GM18507 (cell line): ENCODE measurements at regions not wholly inside any gene's neighbourhood (a gene's known extent, or its start where the extent isn't known, plus 50 kb on each side); places are given as distances from the start of the nearest gene placed in this dataset.

Experiments used
- DNase-seq: peaks from one replicate; pipeline ENCODE4 v3.0.0; 2011; ENCODE audit warnings: low read depth; ENCODE audit not compliant: insufficient read length; ENCODE audit errors: extremely low spot score
- FAIRE-seq: peaks from 2 replicates; lab custom pipeline; 2011; peaks lifted over from hg19 to GRCh38; lab: Jason Lieb, UNC

DNA sequence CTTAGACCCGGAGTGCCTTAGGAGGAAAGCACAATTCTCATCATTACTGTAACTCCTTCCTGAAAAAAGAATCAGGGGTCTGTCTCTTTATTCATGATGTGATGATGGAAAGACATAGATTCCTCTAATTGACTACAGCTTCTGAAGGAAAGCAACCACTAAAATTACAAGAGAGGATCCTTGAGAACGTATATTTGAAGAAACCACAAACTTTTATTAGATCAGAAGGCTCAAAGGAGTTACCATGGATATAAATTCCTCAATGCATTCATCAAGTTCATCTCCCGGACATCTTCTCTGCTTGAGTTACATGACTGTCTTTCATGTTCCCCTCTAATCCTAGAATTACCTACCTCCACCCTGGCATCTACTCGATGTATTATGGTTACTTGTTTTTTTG is 104.1 kb upstream of the PAPPA start:
- DNase-seq (no peak), FAIRE-seq (no peak)

DNA sequence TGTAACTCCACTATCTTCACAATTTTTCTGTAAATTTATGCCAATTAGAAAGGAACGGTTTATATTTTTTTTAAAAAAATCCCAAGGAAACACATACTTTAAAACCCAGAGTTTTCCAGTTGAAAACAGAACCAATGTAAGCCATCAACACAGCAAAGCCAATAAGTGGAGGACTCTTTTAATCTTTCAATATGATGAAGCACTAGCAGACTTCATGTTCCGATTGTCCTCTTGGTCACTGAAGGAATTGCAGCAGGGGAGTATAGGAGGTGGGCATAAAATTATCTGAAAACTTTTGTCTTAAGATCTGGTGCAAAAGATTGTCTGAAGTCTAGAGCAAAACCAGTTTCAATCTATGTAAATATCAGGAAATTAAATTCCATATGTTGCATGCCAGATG is 102.1 kb upstream of the PAPPA start:
- no peak for DNase-seq
- FAIRE-seq: no peak

DNA sequence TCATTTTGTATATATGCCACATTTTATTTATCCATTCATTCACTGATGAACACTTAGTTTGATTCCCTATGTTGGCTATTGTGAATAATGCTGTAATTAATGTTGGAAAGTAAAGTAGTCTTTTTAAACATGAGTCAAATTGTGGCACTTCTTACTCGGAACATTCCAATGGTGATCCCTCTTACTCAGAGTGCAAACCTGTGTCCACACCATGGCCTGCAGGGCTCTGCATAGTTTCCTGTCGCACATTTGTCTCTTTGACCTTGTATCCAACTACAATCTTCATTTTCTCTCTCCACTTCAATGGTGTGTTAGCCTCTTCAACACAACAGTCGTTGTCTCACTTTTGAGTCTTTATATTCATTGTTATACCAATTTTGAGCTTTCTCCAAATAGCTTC is 98.1 kb upstream of the PAPPA start:
- FAIRE-seq (no peak), DNase-seq (no peak)

DNA sequence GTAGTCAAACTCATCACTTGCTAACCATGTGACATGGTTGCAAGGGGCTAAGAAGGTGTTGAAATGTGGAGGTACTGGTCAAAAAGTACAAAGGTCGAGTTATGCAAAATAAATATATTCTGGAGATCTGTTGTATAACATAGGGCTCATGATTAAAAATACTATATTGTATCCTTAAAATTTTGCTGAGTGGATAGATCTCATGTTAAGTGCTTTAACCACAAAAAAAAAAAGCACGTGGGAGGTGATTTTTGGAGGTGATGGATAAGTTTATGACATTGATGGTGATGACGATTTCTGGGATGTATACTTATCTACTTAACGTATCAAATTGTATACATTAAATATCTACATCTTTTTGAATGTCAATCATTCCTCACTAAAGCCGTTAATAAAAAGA is 96.2 kb upstream of the PAPPA start:
- FAIRE-seq (no peak), DNase-seq (no peak)

DNA sequence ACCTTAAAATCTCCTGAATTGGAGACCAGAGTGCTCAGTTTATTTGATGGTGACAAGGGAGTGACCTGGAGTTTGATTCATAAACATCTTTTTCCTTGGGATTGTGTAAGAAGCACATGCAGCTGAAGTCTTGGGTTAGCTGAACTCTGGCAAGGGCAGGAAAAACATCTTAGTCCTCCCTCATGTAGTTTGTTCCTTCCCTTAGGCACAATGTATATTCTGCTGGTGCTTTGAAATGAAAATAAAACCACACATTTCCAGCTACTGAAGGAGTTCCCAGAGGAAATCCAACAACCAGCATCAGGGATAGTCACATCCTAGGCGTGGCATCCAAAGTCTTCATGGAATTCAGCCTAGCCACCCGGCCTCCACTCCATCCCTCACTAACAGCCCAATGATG is 95.2 kb upstream of the PAPPA start:
- no peak for FAIRE-seq
- DNase-seq: no peak

DNA sequence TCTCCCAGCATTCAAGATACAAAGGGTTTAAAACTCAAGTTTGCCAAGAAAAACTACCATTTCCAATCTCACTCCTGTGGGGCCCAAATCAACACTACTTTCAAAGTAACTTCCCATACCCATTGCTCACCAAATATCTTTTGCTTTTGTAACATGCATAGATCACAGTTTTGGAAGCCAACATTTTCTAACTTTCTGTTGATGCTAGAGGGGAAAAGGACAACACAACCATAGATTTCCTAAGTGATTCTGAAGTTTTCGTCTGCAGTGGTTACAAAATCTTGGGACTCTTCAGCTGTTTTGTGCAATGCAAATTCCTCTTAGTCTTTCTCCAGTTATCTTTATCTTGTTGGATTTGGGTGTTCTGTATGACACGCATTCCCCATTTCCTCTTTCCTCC is 94.1 kb upstream of the PAPPA start:
- no peak for DNase-seq
- no peak for FAIRE-seq

DNA sequence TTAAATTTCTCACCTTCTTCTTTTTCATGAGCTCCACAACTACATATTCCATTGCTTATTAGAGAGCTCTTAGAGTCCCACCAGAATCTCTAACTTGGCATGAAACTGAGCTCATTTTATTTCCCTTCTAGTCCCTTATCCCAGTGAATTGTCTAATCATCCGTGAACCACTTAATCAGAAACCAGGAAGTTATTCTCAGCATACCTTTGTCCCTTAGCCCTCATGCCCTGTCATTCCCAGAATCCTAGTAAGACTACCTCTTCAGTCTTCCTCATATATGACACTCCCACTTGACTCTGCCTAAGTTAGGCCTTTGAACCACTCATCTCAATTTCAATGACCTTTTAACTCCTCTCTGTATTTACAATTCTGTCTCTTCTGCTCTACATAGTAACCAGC is 93.0 kb upstream of the PAPPA start:
- FAIRE-seq: no peak
- no peak for DNase-seq

DNA sequence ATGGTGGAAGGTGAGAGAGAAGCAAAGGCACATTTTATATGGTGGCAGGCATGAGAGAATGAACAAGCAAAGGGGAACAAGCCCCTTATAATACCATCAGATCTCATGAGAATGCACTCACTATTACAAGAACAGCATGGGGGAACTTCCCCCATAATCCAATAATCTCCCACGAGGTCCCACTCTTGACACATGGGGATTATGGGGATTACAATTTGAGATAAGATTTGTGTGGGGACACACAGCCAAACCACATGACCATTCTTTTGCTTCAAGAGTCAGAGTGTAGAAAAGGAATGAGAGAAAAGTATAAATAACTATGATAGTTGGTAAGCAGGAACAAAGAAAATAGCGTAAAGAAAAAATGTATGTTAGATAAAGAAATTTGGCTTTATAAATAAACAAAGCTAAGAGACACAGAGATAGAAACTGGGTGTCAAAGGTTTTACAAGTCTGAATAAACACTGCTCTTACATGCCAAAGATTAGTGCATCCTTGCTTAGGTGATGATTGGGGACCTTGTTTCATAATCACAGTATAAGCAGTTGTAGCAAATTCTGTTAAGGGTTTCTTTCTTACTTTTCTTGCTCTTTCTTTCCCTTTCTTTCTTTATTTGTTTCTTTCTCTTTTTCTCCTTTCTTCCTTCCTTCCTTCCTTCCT is 91.9 kb upstream of the PAPPA start:
- DNase-seq: no peak
- FAIRE-seq: no peak

DNA sequence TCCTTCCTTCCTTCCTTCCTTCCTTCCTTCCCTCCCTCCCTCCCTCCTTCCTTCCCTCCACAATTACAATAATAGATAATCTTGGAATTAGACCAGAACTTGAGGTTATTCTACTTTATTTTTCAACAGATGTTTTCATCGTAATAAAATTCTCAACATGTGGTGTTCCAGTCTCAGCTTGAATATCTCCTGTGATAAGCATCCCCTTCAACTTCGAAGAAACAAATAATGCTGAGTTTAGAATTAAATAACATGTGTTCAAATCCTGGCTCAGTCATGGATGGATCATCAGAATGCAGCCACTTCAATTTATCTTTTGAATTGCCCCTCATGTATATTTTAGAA is 91.4 kb upstream of the PAPPA start:
- no peak for FAIRE-seq
- no peak for DNase-seq

DNA sequence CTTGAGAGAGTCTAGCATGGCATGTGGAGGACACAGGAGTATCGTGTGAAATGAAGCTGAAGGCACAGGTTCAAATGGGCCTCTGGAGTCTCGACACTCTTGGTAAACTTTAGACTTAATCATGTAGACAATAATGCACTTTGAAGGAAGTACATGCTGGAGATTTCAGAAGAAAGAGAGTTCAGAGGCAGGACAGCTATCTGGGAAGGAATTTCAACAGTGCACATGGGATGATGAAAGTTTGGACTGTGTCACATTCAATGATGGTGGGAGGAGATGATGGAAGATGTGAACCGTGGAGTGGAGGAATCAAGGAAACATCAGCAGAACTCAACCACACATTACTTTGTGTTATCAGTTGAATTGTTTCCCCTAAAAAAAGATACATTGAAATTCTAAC is 88.6 kb upstream of the PAPPA start:
- FAIRE-seq (no peak), DNase-seq (no peak)

DNA sequence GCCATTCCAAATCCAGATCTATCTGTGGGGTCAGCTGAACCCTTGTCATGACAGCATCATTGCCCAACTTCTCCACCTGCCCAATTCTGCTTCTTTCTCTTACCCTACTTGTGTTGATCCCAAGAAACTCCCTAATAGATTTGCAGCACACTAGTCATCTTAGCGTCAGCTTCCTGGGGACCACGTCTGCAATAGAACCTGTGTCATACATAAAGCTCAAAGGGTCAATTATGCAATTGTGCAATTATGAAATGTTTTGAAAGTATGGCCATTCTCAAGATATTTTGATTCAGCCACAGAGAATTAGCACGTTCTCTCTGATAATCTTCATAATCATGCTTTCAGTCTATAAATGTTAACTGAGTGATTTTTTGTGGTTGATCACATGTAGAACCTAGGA is 87.4 kb upstream of the PAPPA start:
- DNase-seq (no peak), FAIRE-seq (no peak)

DNA sequence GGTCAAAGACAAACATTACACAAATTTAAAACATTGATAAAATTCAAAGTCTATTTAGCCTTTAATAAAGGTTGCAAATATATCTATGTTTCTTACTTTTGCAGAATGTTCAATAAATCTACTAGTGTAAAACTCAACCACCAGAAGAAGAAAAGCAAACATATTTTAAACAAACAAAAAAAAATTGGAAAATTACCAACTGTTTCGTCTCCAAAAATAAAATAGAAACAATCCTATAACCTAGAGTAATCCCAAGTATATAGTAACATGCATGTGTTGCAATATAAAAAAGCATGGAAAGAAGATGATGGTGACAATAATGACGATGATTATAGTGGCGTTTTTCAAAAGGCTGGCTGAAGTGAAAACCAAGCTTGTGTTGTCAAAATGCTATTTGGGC is 86.0 kb upstream of the PAPPA start:
- FAIRE-seq (no peak), DNase-seq (no peak)

DNA sequence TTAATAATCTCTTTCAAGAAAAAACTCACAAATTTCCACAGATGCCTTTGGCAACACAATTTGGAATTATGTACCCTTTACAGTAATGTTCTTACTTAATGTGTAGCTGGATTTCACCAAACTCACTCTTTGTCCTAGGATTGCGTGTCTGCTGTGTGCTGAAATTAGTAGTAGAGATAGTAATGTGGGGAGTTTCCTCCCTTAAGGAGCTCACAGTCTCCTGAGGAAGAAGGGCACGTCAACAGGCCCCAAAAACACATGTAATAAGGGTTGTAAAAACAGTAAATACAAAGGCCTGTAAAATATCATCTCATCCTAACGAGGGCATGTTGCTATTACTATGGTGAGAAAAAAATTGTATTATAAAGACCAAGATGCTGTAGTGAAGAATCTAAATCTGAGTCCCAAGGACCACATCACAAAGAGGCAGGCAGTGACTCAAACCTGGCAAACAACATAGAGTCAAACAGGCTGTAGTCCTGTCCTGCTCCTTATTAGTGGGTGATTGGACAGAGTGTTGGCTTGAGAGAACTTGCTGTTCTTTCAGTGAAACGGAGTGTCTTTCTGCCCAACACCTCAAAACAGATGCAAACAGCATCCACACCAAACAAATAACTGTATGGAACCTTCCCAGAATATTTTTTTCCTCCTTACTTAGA is 83.2 kb upstream of the PAPPA start:
- DNase-seq (no peak), FAIRE-seq (no peak)

DNA sequence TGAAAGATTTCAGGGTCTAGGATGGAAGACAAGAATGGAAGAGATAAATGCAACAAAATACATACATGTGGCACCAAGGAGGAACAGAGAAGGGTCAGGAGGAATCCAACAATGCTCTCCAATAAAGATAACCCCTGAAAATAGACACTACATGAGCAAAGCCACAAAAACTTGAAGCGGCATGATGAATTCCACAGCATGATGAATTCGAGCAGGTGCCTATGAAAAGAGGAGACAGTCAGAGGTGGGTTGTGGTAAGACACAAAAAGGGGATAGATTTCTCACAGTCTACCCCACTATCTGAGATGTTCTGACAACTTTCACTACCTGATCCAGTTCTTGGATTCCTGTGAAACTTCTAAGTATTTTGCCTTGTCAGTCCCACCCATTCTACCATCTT is 81.5 kb upstream of the PAPPA start:
- DNase-seq: no peak
- no peak for FAIRE-seq

DNA sequence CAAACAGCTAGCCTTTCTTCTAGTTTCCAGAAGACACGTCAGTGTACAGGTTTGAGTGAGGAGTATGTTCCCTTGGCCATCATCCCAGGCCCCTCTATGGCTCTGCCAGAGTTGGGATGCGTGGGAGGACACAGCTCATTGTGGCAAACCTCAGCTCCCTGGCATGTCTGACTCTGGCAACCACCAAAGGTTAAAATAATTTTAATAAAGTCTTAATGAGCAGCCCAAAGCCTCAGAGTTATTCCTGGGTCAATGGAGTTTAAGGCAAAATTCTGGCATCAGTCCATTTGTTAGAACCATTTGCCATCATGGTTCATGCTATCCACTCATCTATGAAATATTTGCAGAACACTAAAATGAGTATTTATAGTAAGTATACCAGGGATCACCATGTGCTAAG is 79.8 kb upstream of the PAPPA start:
- DNase-seq (no peak), FAIRE-seq (no peak)

DNA sequence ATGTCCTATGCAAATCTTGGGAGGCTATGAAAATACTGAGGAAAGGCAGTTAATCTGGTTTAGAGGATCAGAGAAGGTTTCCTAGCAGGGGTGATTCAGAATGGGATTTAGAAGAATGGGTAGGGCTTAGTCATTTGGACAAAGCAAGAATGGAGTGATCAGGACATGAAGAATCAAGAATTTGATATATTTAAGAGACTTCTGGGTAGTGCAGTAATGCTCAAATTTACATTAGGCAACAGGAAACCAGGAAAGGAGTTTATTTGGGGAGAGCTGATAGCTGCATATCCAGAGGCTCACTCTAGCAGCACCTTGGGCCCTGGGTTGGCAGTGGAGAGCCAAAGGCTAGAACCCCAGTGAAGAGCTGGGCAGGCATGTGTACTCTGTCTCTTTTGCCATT is 78.9 kb upstream of the PAPPA start:
- DNase-seq: no peak
- FAIRE-seq: no peak

DNA sequence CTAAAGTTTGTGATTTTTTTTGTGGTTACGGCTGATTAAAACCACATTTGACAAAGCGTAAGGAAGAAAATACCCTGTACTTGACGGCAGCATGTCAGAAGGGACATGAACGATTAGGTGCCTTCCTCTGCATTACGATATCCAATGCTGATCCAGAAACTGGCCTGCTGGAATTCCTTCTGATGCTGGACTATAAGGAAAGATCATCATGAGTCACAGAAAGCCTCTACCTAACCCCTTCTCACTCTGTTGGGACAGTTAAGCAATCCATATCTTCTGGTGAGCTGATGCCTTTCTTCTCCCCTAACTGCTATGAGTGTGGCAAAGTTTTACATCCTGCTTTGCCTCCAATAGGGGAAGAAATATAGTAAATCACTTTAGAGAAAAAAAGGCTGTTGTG is 78.4 kb upstream of the PAPPA start:
- FAIRE-seq: no peak
- DNase-seq: no peak

DNA sequence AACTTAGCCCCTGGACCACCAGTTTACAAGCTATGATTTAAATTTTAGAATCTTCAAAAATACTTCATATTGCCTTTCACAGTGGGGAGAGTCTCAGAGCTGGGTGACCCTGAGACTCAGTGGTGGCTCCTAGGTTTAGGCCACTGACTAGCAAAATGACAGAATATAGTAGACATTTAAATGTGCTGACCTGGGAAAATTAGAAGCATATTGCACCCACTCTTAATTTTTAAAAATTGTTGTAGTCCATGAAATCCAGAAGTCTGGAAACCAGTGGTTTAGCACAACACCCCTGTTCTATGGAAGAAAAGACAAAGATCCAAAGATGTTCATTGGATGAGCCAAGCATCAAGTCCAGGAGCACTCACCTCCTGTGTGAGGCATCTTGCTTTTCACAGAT is 75.0 kb upstream of the PAPPA start:
- no peak for FAIRE-seq
- no peak for DNase-seq

DNA sequence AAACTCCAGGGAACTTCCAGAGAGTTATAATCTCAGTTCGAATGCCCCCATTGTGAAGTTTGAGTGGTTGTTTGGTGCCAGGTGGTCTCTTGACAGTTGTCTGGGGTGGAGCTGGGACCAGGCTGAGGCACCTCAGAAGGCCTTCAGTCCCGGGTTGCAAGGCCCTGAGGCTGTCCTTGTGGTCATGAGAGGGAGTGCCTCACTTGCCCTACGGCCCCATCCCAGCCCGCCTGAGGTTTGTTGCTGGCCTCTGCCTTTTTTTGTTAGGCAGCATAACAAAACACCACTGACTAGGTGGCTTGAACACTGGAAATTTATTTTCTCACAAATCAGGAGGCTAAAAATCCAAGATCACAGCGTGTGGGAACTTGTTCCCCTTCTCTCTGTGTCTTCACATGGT is 73.0 kb upstream of the PAPPA start:
- no peak for FAIRE-seq
- DNase-seq: no peak

DNA sequence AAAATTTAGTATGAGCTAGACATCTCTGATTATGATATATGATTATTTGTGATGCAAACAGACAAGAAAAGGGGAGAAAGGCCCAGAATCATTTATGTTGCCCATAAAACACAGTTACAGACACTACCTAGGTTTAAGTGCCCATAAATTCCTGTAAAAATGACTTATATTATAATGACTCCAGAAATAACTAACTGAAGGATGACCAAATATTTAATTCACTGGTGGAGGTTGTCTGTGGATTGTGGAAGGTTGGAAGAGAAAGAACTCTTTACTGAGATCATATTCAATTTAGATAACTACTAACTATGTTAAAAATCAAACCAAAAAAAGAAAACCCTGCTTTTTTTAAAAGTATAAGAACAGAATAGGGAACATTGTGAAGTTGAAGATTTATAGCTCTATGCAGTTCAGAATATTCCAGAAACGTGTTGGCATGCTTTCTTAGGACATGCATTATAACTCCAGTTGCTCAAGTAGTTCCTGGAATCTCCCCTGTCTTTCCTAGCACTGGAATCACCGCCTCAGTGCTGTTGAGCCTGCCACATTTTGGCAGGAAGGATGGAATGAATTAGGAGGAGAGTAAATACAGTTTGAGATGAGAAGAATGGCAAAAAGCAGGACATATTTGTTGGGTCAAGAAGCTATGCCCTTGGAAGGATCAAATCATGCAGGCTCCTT is 72.0 kb upstream of the PAPPA start:
- DNase-seq (no peak), FAIRE-seq (no peak)

DNA sequence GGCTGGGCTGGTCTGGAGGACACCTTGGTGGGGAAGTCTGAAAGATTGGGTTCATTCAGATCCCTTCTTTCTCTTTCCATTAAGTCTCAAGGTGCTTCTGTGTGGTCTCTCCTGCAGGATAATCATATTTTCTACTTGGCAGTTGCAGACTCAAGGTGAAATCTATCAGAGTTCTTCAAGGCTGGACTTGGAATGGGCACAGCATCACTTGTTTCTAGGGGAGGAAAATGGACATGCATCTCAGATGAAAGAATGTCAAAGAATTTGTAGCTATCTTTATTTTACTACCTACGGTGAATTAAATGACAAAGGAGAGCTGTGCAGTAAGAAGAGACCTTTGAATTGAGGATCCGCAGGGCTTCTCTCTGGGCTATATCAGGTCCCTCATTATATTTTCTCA is 69.8 kb upstream of the PAPPA start:
- DNase-seq (no peak), FAIRE-seq (no peak)
